IPS-15b (cell line): ENCODE measurements at regions not wholly inside any gene's neighbourhood (a gene's known extent, or its start where the extent isn't known, plus 50 kb on each side); places are given as distances from the start of the nearest gene placed in this dataset.

ENCODE experiments used
- H3K27me3 ChIP-seq: one replicate; pipeline ENCODE4 v1.6.1; 2013; ENCODE audit warnings: low read length; ENCODE audit not compliant: control insufficient read depth, insufficient read depth
- H3K36me3 ChIP-seq: one replicate; pipeline ENCODE4 v1.6.1; 2013; ENCODE audit warnings: low read length; ENCODE audit not compliant: control insufficient read depth, insufficient read depth
- H3K4me1 ChIP-seq: one replicate; pipeline ENCODE4 v1.6.1; 2013; ENCODE audit warnings: mild to moderate bottlenecking, low read length; ENCODE audit not compliant: control insufficient read depth, insufficient read depth
- H3K4me3 ChIP-seq: one replicate; pipeline ENCODE4 v1.5.1; 2013; ENCODE audit warnings: low read depth, low read length
- H3K9ac ChIP-seq: one replicate; pipeline ENCODE4 v1.6.1; 2013; ENCODE audit warnings: low read depth, mild to moderate bottlenecking, low read length
- H3K9me3 ChIP-seq: one replicate; pipeline ENCODE4 v1.6.1; 2013; ENCODE audit warnings: mild to moderate bottlenecking, low read length; ENCODE audit not compliant: control insufficient read depth, insufficient read depth

- Histone ChIP-seq H3K27me3 (no peaks in the 10 kb centered on the region), H3K9ac (peak overlapping the region; percentile 0), H3K36me3 (no peaks in the 10 kb centered on the region), H3K4me3 (no peak overlapping the region), H3K4me1 (peaks cover 38% of the 10 kb centered on the region), H3K9me3 (no peaks in the 10 kb centered on the region)
These were observed 78.8 kb upstream of the PPM1J start for GRCh38 chr1:112793631-112794565.

GRCh38 chr1:112791723-112792104 is 76.6 kb upstream of the PPM1J start:
- Histone ChIP-seq H3K4me3 (no peak overlapping the region), H3K27me3 (no peaks in the 10 kb centered on the region)

GRCh38 chr1:112790920-112791722 is 76.0 kb upstream of the PPM1J start:
- Histone ChIP-seq H3K4me3 (no peak overlapping the region), H3K27me3 (no peaks in the 10 kb centered on the region), H3K36me3 (no peaks in the 10 kb centered on the region), H3K9me3 (no peaks in the 10 kb centered on the region), H3K9ac (no peak overlapping the region), H3K4me1 (peaks cover 35% of the 10 kb centered on the region)

More at GRCh38 chr1:112791723-112792104, 76.6 kb upstream of the PPM1J start:
- no peaks in the 10 kb centered on the region for H3K9me3 ChIP-seq
- H3K4me1 ChIP-seq = peaks cover 38% of the 10 kb centered on the region
- H3K36me3 ChIP-seq = no peaks in the 10 kb centered on the region
- no peak overlapping the region for H3K9ac ChIP-seq

GRCh38 chr1:112788561-112788960 is 73.4 kb upstream of the PPM1J start:
- Histone ChIP-seq H3K27me3 (no peaks in the 10 kb centered on the region), H3K36me3 (no peaks in the 10 kb centered on the region), H3K4me1 (peaks cover 17% of the 10 kb centered on the region), H3K9me3 (no peaks in the 10 kb centered on the region), H3K4me3 (no peak overlapping the region), H3K9ac (no peak overlapping the region)

GRCh38 chr1:112788054-112788453 is 72.9 kb upstream of the PPM1J start:
- Histone ChIP-seq H3K4me3 (no peak overlapping the region), H3K9me3 (no peaks in the 10 kb centered on the region), H3K4me1 (peaks cover 12% of the 10 kb centered on the region), H3K9ac (no peak overlapping the region), H3K36me3 (no peaks in the 10 kb centered on the region), H3K27me3 (no peaks in the 10 kb centered on the region)

GRCh38 chr1:112783059-112783458 is 67.9 kb upstream of the PPM1J start:
- H3K4me3 ChIP-seq = no peak overlapping the region
- no peaks in the 10 kb centered on the region for H3K36me3 ChIP-seq
- no peaks in the 10 kb centered on the region for H3K27me3 ChIP-seq
- no peak overlapping the region for H3K9ac ChIP-seq
- H3K9me3 ChIP-seq = no peaks in the 10 kb centered on the region
- H3K4me1 ChIP-seq = peaks cover 3% of the 10 kb centered on the region

- H3K27me3 ChIP-seq = no peaks in the 10 kb centered on the region
- H3K4me3 ChIP-seq = no peak overlapping the region
- no peaks in the 10 kb centered on the region for H3K36me3 ChIP-seq
- peaks cover 3% of the 10 kb centered on the region for H3K4me1 ChIP-seq
- H3K9ac ChIP-seq = no peak overlapping the region
- H3K9me3 ChIP-seq = no peaks in the 10 kb centered on the region
These were observed 64.8 kb upstream of the PPM1J start for GRCh38 chr1:112779665-112780526.

GRCh38 chr1:112778137-112778536 is 63.0 kb upstream of the PPM1J start:
- Histone ChIP-seq H3K36me3 (no peaks in the 10 kb centered on the region), H3K4me1 (peaks cover 3% of the 10 kb centered on the region)

GRCh38 chr1:112776688-112777087 is 61.6 kb upstream of the PPM1J start:
- Histone ChIP-seq H3K4me3 (no peak overlapping the region), H3K9me3 (peaks cover 4% of the 10 kb centered on the region), H3K4me1 (peaks cover 3% of the 10 kb centered on the region), H3K36me3 (no peaks in the 10 kb centered on the region), H3K9ac (no peak overlapping the region), H3K27me3 (no peaks in the 10 kb centered on the region)

More at GRCh38 chr1:112778137-112778536, 63.0 kb upstream of the PPM1J start:
- Histone ChIP-seq H3K9me3 (no peaks in the 10 kb centered on the region), H3K9ac (no peak overlapping the region), H3K27me3 (no peaks in the 10 kb centered on the region), H3K4me3 (no peak overlapping the region)

- H3K27me3 ChIP-seq = no peaks in the 10 kb centered on the region
- H3K9ac ChIP-seq = no peak overlapping the region
- peaks cover 5% of the 10 kb centered on the region for H3K4me1 ChIP-seq
- no peaks in the 10 kb centered on the region for H3K36me3 ChIP-seq
- peaks cover 4% of the 10 kb centered on the region for H3K9me3 ChIP-seq
- H3K4me3 ChIP-seq = no peak overlapping the region
These were observed 57.6 kb upstream of the PPM1J start for GRCh38 chr1:112772781-112773180.

- H3K9ac ChIP-seq = no peak overlapping the region
- peaks cover 7% of the 10 kb centered on the region for H3K4me1 ChIP-seq
- H3K36me3 ChIP-seq = no peaks in the 10 kb centered on the region
- H3K9me3 ChIP-seq = peaks cover 4% of the 10 kb centered on the region
- H3K27me3 ChIP-seq = no peaks in the 10 kb centered on the region
- H3K4me3 ChIP-seq = no peak overlapping the region
These were observed 55.6 kb upstream of the PPM1J start for GRCh38 chr1:112770724-112771123.
